Smooth muscle cell (in vitro differentiated cells): ENCODE measurements at regions not wholly inside any gene's neighbourhood (a gene's known extent, or its start where the extent isn't known, plus 50 kb on each side); places are given as distances from the start of the nearest gene placed in this dataset.

Experiments
- DNase-seq: peaks from one replicate; lab custom pipeline; 2025; ENCODE audit not compliant: unreplicated experiment; lab: John Stamatoyannopoulos, UW
- H2AFZ ChIP-seq: fragments of 200-600 bp; sonication (generic); 2 replicates; pipeline ENCODE4 v1.6.0; 2016; ENCODE audit warnings: antibody characterized with exemption, low read depth, mild to moderate bottlenecking
- H3F3A ChIP-seq: fragments of 200-600 bp; sonication (generic); 2 replicates; pipeline ENCODE4 v1.6.0; 2017; ENCODE audit warnings: antibody characterized with exemption, low read depth
- H3K27ac ChIP-seq: fragments of 200-600 bp; sonication (generic); 2 replicates; pipeline ENCODE4 v1.5.1; 2016; ENCODE audit warnings: low read depth, mild to moderate bottlenecking
- H3K27me3 ChIP-seq: fragments of 200-600 bp; sonication (generic); 2 replicates; pipeline ENCODE4 v1.6.1; 2016; ENCODE audit warnings: low read depth, mild to moderate bottlenecking
- H3K36me3 ChIP-seq: fragments of 200-600 bp; sonication (generic); 2 replicates; pipeline ENCODE4 v1.5.1; 2016; ENCODE audit warnings: low read depth
- H3K4me1 ChIP-seq: fragments of 200-600 bp; sonication (generic); 2 replicates; pipeline ENCODE4 v1.5.1; 2016; ENCODE audit warnings: low read depth
- H3K4me2 ChIP-seq: fragments of 200-600 bp; sonication (generic); 2 replicates; pipeline ENCODE4 v1.6.0; 2016; ENCODE audit warnings: mild to moderate bottlenecking
- H3K4me3 ChIP-seq: fragments of 200-600 bp; sonication (generic); 2 replicates; pipeline ENCODE4 v1.5.1; 2016; ENCODE audit warnings: mild to moderate bottlenecking
- H3K79me2 ChIP-seq: fragments of 200-600 bp; sonication (generic); 2 replicates; pipeline ENCODE4 v1.6.0; 2016; ENCODE audit warnings: low read depth, mild to moderate bottlenecking
- H3K9ac ChIP-seq: fragments of 200-600 bp; sonication (generic); 2 replicates; pipeline ENCODE4 v1.6.0; 2016; ENCODE audit warnings: low read depth
- H3K9me3 ChIP-seq: fragments of 200-600 bp; sonication (generic); replicated peaks from 2 replicates; pipeline ENCODE4 v1.5.1; 2016; ENCODE audit warnings: low read depth
- H4K20me1 ChIP-seq: fragments of 200-600 bp; sonication (generic); 2 replicates; pipeline ENCODE4 v1.6.0; 2016; ENCODE audit warnings: low read depth
- CTCF ChIP-seq: fragments of 200-600 bp; sonication (generic); IDR thresholded peaks from 2 replicates; pipeline ENCODE4 v1.5.1; 2017; ENCODE audit warnings: borderline replicate concordance, mild to moderate bottlenecking, antibody characterized with exemption; ENCODE audit not compliant: insufficient read depth, poor library complexity, severe bottlenecking
- WGBS: methylation state at CpG from one replicate; pipeline ENCODE4 v1.1.7; 2016; ENCODE audit warnings: low lambda C conversion rate; 5-methylcytosine and 5-hydroxymethylcytosine counted together

DNA sequence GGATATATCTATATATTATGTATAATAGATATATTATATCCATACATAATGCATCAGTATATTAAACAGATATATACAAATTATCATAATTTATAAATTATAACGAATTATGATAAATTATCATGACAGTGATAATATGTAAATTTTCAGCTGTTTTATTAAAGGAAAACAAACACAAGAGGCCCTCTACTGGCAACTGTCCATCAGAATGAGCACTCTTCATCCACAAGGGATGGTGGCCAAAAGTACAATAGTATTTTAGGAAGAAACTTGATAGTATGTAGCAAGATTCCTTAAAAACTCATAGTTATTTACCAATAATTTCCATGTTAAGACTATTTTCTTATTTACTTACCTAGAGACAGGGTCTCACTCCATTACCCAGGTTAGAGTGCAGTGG lies 113.3 kb upstream of the LPAR1 start:
- H3K27ac ChIP-seq, result no peak overlapping the region
- no peak overlapping the region for H2AFZ ChIP-seq
- no peak overlapping the region for H3K4me2 ChIP-seq
- WGBS, result 64% methylated on average over 1 of the region's 1 CpG
- no peaks in the 10 kb centered on the region for H3K79me2 ChIP-seq
- H3K36me3 ChIP-seq, result no peaks in the 10 kb centered on the region
- no peaks in the 10 kb centered on the region for H3F3A ChIP-seq
- H3K9me3 ChIP-seq, result no peaks in the 10 kb centered on the region
- no peak for TF ChIP-seq CTCF
- H3K4me1 ChIP-seq, result no peaks in the 10 kb centered on the region
- H3K27me3 ChIP-seq, result no peaks in the 10 kb centered on the region
- no peaks in the 10 kb centered on the region for H4K20me1 ChIP-seq
- H3K9ac ChIP-seq, result no peak overlapping the region
- DNase-seq, result no peak
- no peak overlapping the region for H3K4me3 ChIP-seq

- no peaks in the 10 kb centered on the region for H4K20me1 ChIP-seq
- H3K4me1 ChIP-seq, result no peaks in the 10 kb centered on the region
- H3K4me2 ChIP-seq, result no peak overlapping the region
- 93% methylated on average over 2 of the region's 2 CpGs for WGBS
- H3K9ac ChIP-seq, result no peak overlapping the region
- H3K79me2 ChIP-seq, result no peaks in the 10 kb centered on the region
- no peak overlapping the region for H2AFZ ChIP-seq
- no peaks in the 10 kb centered on the region for H3K27me3 ChIP-seq
- no peaks in the 10 kb centered on the region for H3K36me3 ChIP-seq
- no peak overlapping the region for H3K27ac ChIP-seq
- no peaks in the 10 kb centered on the region for H3F3A ChIP-seq
- no peak for TF ChIP-seq CTCF
- no peak for DNase-seq
- H3K4me3 ChIP-seq, result no peak overlapping the region
- H3K9me3 ChIP-seq, result no peaks in the 10 kb centered on the region
Observed at GRCh38 chr9:111150181-111150580, 111.9 kb upstream of the LPAR1 start.

- Histone ChIP-seq H3K9ac (no peak overlapping the region), H3F3A (no peaks in the 10 kb centered on the region), H3K4me2 (no peak overlapping the region), H3K4me3 (no peak overlapping the region), H3K27me3 (no peaks in the 10 kb centered on the region), H4K20me1 (no peaks in the 10 kb centered on the region), H3K27ac (no peak overlapping the region), H3K9me3 (no peaks in the 10 kb centered on the region), H3K36me3 (no peaks in the 10 kb centered on the region), H2AFZ (no peak overlapping the region), H3K79me2 (no peaks in the 10 kb centered on the region), H3K4me1 (no peaks in the 10 kb centered on the region)
- no peak for TF ChIP-seq CTCF
- WGBS, result 93% methylated on average over 5 of the region's 5 CpGs
- DNase-seq, result no peak
Observed at GRCh38 chr9:111149018-111149759, 110.9 kb upstream of the LPAR1 start.
